ENCODE measurements at regions not wholly inside any gene's neighbourhood (a gene's known extent, or its start where the extent isn't known, plus 50 kb on each side); places are given as distances from the start of the nearest gene placed in this dataset.
A peak's percentile ranks its signal among the peaks of the same experiment; 100 is the strongest.

- DNase-seq: no peak
Measured at GRCh38 chr20:22431419-22431818, 153.0 kb downstream of the FOXA2 start.

DNA sequence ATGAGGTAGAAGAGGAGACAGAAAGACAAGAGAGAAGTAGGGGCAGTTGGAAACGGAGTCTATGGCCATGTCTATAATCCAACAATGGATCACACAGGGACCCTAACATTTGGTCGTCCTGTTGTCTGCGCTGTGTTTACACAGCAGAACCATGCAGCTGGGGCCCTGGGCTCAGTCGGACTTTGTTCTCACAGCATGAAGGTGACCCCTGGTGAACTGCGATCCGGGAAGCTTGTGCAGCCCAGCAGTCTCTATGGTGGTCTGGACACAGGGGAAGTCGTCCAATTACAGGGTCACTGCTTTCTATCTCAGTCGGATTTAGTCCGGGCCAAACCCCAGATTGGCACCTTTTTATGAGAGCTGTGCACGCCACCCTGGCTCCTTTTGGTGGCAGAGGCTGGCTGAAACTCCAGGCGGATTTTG lies 153.6 kb downstream of the FOXA2 start:
- no peak for DNase-seq

DNA sequence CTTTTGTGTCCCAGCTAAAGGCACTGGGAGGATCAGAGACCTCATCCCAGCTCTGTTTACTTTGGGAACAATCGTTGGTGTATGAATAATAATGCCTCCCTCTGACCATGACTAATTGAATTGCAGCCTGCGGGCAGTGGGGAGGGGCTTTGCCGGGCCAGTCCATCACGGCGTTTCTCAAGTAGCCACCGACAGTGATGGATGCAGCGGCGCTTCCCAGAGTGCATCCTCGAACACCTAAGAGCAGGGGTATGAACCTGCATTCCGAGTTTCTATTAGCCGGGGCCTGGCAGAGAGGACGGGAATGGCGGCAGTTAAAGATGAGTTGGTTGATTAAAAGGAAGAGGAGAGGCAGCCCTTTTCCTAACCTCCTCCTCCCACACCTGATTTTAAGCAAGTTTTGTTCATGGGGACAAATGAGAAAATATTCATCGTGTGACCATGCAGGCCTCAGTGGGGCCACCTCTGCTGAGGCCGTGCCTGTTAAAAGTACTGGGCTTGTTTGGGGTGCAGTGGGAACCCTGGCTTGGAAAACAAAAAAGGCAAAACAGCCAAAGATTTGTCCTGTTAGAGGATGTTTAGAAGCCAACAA lies 154.1 kb downstream of the FOXA2 start:
- no peak for DNase-seq

DNA sequence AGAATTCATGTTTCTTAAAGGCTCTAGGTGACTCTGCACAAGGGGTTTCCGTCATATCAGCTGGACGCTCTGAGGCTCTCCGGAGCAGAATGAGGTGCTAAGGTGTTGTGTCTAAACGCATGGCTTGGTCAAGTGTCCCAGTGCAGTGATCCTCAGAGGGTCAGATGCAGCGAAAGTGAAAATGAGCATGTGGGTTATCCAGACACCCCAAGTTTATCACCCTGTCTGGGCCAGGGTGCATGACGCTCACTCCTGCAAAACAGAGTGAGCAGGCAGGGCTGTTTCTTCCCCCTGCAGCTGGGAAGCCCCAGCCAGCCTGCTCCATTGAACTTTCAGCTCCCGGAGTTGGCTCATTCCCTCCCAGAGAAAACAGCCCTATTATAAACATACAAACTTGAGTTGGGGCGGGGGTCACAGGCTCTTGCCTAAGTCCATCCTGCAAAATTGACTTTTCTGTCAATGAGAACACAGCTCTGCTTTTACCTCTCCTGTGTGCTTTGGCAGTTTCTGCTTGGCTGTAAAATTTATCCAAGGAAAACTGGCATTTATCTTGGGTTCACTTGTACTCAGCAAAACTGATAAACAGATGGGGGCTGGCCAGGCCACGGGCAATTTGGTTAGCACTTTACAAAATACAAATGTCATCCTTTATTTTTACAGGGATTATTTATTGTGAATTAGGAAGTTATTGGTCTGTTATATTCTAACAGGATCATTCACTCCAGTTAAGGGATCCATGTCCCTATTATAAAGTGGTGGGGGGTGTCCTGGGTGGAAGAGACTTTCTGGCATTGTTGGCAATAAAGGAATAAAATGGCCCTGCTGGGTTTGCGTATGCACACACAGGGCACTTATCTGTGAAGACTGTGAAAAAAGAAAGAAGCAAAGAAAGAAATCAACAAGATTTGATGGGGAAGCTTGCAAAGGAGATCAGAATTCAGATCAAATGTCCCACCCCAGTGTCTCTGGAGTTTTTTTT lies 154.9 kb downstream of the FOXA2 start:
- DNase-seq: peak in 1 of 2 donors; percentile 17

GRCh38 chr20:22428051-22428450 lies 156.3 kb downstream of the FOXA2 start:
- no peak for DNase-seq

DNA sequence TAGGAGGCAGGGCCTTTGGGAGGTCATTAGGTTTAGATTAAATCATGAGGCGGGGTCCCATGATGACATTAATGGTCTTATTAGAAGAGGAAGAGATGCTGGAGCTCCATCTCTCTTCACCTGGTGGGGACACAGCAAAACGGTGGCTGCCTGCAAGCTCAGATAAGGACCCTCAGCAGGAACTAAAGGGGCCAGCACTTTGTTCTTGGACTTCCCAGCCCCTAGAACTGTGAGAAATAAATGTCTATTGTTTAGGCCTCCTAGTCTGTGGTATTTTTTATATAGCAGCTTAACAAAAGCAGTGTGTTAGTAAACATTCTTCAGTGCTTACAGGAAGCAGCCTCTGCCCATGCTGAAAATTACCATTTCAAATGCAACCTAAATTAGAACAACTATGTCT lies 157.6 kb downstream of the FOXA2 start:
- no peak for DNase-seq

- DNase-seq: peak in 1 of 2 donors; percentile 16
Measured at GRCh38 chr20:22425344-22426295, 158.8 kb downstream of the FOXA2 start.

DNA sequence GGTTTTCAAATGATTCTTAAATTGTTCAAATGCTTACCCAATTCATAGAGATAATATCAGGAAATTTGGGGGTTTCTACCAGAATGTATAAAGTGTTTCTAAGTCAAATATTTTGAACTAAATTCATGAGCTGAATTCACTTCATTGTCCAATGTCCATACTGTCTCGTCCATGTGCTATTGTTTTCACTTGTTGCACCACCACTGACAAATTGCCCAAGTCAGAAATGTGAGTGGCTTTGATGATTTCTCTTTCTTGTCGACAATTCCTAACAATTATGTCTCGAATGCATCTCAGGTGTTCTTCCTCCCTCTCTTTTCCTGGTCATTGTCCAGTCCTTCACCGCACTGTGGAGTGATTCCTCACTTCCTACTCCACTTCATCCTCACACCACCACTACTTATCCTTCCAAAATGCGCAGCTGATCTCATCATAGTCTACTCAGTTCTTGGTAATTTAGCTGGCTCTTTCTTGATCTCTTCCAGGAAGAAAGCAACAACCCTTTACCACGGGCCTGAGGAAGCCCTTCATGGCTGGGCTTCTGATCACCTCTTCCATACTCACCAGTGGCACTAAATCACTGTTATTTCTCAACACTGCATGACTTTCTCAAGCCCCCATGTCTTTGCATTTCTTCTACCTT lies 161.1 kb downstream of the FOXA2 start:
- DNase-seq: no peak

DNA sequence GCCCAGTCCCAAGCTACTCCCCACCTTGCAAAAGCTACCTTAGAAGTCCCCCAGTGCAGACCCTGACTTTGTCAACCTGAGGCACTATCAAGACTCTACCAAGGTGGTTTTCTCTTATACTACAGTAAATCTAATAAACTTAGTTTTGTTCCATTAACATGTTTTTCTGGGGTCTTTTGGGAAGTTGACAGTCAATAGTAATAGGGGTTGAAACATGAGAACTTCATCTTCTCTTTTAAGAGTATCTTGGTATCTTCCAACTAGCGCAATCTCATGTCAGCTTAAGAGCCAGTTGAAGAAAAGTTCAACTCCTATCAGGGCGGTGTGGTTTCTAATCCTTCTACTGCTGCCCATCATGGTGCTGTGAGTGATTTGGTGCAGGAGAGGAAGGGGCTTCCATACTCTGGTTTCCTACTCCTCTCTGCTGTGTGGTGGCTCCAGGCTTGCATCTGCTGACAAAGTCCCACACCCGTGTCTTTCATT lies 164.2 kb downstream of the FOXA2 start:
- no peak for DNase-seq

- no peak for DNase-seq
Measured at GRCh38 chr20:22418738-22419137, 165.6 kb downstream of the FOXA2 start.

DNA sequence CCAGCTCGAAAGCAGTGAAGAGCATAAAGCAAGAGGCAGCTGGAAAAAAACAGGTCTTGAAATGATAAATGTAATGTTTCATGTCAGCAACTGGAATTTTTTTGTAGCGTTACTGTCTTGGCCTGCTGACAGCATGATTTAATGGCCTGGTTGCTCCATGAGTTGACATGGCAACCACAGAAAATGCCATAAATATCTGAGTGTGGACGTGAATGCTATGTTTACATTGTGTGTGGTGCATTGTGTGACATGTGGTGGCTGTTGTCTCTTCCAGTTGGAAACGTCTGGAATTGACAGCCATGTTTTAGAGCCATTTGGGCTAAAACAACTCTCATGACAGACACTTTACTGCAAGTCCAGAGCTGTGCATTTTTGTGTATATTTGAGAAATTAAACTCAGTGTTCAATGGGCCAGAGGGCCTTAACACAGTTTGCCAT lies 170.0 kb downstream of the FOXA2 start:
- peak; percentile 50 to 54 for DNase-seq

GRCh38 chr20:22412977-22413868 lies 171.1 kb downstream of the FOXA2 start:
- DNase-seq: no peak

DNA sequence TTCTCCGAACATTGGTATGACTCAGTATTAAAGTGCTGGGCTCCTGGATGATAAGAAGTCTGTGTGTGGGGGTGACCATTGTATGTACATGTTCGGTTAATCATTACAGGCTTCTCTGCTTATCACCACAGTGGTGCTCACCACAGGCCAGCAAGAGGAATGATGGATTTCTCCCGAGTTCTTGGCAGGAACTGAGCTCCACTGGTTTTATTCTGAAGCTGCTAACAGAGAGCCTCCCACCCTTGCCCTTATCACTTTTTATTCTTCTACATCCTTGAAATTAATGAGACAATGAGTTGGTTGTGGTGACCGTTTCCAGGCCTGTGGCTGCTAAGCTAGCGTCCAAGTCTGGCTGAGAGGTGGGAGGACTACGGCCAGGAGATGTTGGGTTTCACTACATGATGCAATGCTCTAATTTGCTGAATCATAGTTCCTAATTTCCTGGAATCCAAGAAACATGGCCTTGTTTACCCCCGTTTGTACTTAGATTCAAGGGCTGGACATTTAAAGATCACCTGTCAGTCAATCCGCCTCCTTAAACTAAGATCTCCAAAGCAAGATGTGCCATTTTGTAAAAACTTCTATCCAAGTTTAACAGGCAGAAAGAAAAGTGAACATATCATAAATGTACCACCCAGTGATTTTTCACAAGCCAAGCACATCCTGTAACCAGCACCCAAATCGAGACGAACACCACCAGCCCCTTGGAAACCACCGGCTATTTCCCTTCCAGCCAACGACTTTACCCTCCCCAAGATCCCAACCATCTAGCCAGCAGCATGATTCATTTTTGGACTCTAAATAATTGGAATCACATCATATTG lies 172.5 kb downstream of the FOXA2 start:
- DNase-seq: peak in 1 of 2 donors; percentile 26

- DNase-seq: no peak
Measured at GRCh38 chr20:22411286-22411626, 173.1 kb downstream of the FOXA2 start.

DNA sequence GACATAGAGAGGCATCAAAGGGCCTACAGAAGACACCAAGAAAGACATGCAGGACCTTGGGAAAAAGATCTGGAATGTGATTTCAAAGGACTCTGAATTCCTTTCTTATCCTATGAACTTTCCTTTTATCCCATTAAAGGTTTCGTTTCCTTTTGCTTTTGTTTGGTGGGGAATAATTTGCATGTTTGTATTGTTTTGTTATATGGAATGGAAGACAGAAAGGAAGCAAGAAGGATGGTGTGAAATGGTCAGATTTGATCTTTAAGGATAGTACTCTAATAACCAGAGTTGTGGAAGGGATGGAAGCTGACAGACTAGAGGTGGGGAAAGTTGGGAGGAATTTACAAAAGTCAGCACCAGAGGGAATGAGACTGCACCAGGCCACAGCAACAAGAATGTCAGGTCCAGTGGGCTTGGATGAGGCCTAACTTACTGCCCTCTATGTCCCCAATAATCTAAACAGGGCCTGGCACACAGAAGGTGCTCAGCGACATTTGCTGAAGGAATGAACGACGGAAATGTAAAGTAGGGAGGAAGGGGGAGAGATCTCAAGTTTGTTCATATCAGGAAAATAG lies 173.7 kb downstream of the FOXA2 start:
- no peak for DNase-seq

GRCh38 chr20:22408521-22409402 lies 175.6 kb downstream of the FOXA2 start:
- no peak for DNase-seq

GRCh38 chr20:22407237-22408193 lies 176.9 kb downstream of the FOXA2 start:
- no peak for DNase-seq
